Psoas muscle (tissue), 7 donors: ENCODE measurements at regions not wholly inside any gene's neighbourhood (a gene's known extent, or its start where the extent isn't known, plus 50 kb on each side); places are given as distances from the start of the nearest gene placed in this dataset.
A peak's percentile ranks its signal among the peaks of the same experiment; 100 is the strongest.

Source experiments
- ATAC-seq, 4 donors: fragments of 200-7000 bp; cut with Tn5 transposase; one replicate each; pipeline ENCODE4 v1.9.1; 2020; ENCODE audit warnings: moderate library complexity in 3 of 4, mild to moderate bottlenecking in 2 of 4
- DNase-seq, 2 donors: peaks; one replicate each; pipeline ENCODE4 v3.0.0-alpha.2; 2020
- H3K27ac ChIP-seq: fragments of 200-600 bp; one replicate; pipeline ENCODE4 v1.8.0; 2022
- H3K27me3 ChIP-seq, 3 donors: fragments of 200-600 bp in 1 of 3; one replicate each; pipeline versions ENCODE4 v1.6.1 to v1.8.0; 2013 to 2022; ENCODE audit warnings: low read length in 2 of 3, mild to moderate bottlenecking in 2 of 3, moderate library complexity in 1 of 3; ENCODE audit not compliant: insufficient read depth in 3 of 3
- H3K36me3 ChIP-seq, 2 donors: fragments of 200-600 bp in 1 of 2; one replicate each; pipeline versions ENCODE4 v1.6.1 to v1.8.0; 2013 to 2022; ENCODE audit warnings: low read depth in 1 of 2, mild to moderate bottlenecking in 1 of 2, moderate library complexity in 1 of 2; ENCODE audit not compliant: insufficient read depth in 1 of 2
- H3K4me1 ChIP-seq: fragments of 200-600 bp; one replicate; pipeline ENCODE4 v1.8.0; 2022
- H3K4me3 ChIP-seq: fragments of 200-600 bp; one replicate; pipeline ENCODE4 v1.8.0; 2022; ENCODE audit warnings: mild to moderate bottlenecking
- H3K9me3 ChIP-seq: fragments of 200-600 bp; one replicate; pipeline ENCODE4 v1.8.0; 2022
- CTCF ChIP-seq: fragments of 200-600 bp; IDR thresholded peaks from one replicate; pipeline ENCODE4 v1.8.0; 2022; ENCODE audit warnings: antibody characterized with exemption
- WGBS, 3 donors: extraction: QIAGEN DNeasy Blood & Tissue Kit; methylation state at CpG; one replicate each; pipeline versions ENCODE4 v1.1.6 to v1.1.7; 2013; 5-methylcytosine and 5-hydroxymethylcytosine counted together
- intact Hi-C, 2 donors: fragments of 100-400 bp; cut with DNase I; formaldehyde crosslinking; loops; one replicate each; pipeline versions ENCODE4 v1.11.0 to v1.14.2; 2022
- donor health status: healthy with polysubstance abuse.
- donor health status: DM: no; HTN: no; CAD: no; lungs with moderate emphysema.
- donor health status: Bipolar disorder and iron deficiency.
- donor health status: healthy.
- donor health status: DM: yes; HTN: yes; CAD: no.
- donor health status: DM: no; HTN: no; CAD: no.
- donor health status: DM: yes; HTN: yes; CAD: no.

DNA sequence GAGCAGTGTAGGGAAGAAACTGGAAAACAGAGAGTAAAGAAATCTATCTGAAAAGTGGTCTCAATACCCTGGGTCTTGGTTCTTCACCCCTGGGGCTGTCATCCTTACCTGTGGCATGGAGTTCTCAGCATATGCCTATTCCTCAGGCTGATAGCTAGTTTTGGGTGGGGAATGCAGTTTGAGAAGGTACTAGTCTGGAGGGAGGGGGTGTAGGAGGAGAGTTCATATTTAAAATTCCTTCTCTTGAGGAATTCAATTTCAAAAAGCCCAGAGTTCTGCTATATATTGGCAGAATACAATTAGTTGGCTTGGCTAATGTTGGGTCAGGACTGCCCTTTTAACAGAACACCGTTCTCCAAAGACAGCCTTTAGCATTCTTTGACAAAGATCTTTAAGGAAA, 82.9 kb upstream of the NPHP3 start:
- no peak for ATAC-seq
- 56 to 69% (median 63%) methylated on average over 1 of the region's 1 CpG for WGBS, 3 donors

GRCh38 chr3:132804498-132804897, 82.3 kb upstream of the NPHP3 start:
- H3K36me3 ChIP-seq: no peaks in the 10 kb centered on the region
- H3K27me3 ChIP-seq: no peaks in the 10 kb centered on the region
- no peaks in the 10 kb centered on the region for H3K9me3 ChIP-seq
- H3K27ac ChIP-seq: no peak overlapping the region
- DNase-seq (no peak), ATAC-seq (no peak)
- intact Hi-C loops: no loop called here
- peaks cover 9% of the 10 kb centered on the region for H3K4me1 ChIP-seq
- TF ChIP-seq CTCF: no peak
- no peak overlapping the region for H3K4me3 ChIP-seq

More for the DNA sequence above, 82.9 kb upstream of the NPHP3 start:
- Histone ChIP-seq H3K27me3 (no peaks in the 10 kb centered on the region), H3K27ac (no peak overlapping the region), H3K9me3 (no peaks in the 10 kb centered on the region), H3K36me3 (no peaks in the 10 kb centered on the region), H3K4me3 (no peak overlapping the region), H3K4me1 (peaks cover 9% of the 10 kb centered on the region)
- DNase-seq: no peak
- no peak for TF ChIP-seq CTCF
- intact Hi-C loops: no loop called here

- peaks cover 9% of the 10 kb centered on the region for H3K4me1 ChIP-seq
- no peak overlapping the region for H3K27ac ChIP-seq
- no peaks in the 10 kb centered on the region for H3K36me3 ChIP-seq
- no peaks in the 10 kb centered on the region for H3K9me3 ChIP-seq
- H3K27me3 ChIP-seq: no peaks in the 10 kb centered on the region
- TF ChIP-seq CTCF: no peak
- DNase-seq: no peak
- no peak overlapping the region for H3K4me3 ChIP-seq
- ATAC-seq: no peak
- 75 to 80% (median 76%) methylated on average over 4 of the region's 4 CpGs for WGBS, 3 donors
- intact Hi-C loops: no loop called here
These were observed 81.7 kb upstream of the NPHP3 start for GRCh38 chr3:132803889-132804288.

DNA sequence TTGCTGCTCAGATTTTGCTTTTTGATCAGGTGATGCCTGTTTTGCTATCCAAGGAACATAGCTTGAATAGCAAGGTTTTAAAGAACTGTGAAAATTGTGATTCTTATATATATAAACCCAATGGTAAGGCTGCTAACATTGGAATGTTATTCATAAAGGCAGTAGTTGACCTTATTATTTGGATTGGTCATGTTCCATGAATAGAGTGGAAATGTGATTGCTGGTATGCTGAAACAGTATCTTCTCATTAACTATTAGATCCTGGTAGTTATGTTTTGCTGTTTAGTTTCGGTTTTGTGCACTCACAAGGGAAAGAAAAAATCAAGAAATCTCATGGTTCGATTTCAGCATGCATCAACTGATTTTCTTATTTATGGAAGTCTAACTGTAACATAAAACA, 78.7 kb upstream of the NPHP3 start:
- DNase-seq (no peak), ATAC-seq (peak in 3 of 4 donors; percentile 65 to 72 (median 67))
- Histone ChIP-seq H3K9me3 (no peaks in the 10 kb centered on the region), H3K4me3 (peak overlapping the region; percentile 47), H3K36me3 (no peaks in the 10 kb centered on the region), H3K27ac (peak overlapping the region; percentile 28), H3K4me1 (peaks cover 9% of the 10 kb centered on the region), H3K27me3 (no peaks in the 10 kb centered on the region)
- TF ChIP-seq CTCF: no peak
- WGBS, 3 donors: 12 to 24% (median 20%) methylated on average over 2 of the region's 2 CpGs
- intact Hi-C loops: no loop called here

DNA sequence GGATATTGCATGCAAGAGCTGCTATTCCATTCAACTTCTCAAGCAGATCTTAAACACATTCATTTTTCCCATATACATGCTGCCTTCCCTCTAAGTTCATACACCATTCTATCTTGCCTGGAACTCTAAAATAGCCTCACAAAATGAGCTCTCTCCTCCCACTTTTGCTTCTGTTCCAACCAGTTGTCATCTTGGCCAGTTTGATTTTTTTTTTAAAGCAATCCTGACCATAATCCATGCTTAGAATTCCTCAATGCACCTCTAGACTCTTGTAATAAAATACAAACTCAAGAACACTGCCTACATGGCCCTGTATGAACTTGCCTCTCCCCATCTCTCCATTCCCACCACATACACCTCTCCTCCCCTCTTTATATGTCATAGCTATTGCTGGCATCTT, 68.6 kb upstream of the NPHP3 start:
- intact Hi-C loops: no loop called here
- no peak overlapping the region for H3K4me3 ChIP-seq
- DNase-seq: no peak
- no peaks in the 10 kb centered on the region for H3K36me3 ChIP-seq
- no peak for ATAC-seq
- H3K4me1 ChIP-seq: peaks cover 16% of the 10 kb centered on the region
- TF ChIP-seq CTCF: no peak
- no peaks in the 10 kb centered on the region for H3K9me3 ChIP-seq
- no peaks in the 10 kb centered on the region for H3K27me3 ChIP-seq
- no peak overlapping the region for H3K27ac ChIP-seq
